Parathyroid adenoma (tissue), 2 donors: ENCODE measurements at regions not wholly inside any gene's neighbourhood (a gene's known extent, or its start where the extent isn't known, plus 50 kb on each side); places are given as distances from the start of the nearest gene placed in this dataset.

Source experiments
- H2AFZ ChIP-seq: fragments of 300-600 bp; sonication (generic); one replicate; pipeline ENCODE4 v1.7.0; 2017; ENCODE audit warnings: antibody characterized with exemption, mild to moderate bottlenecking
- H3K27ac ChIP-seq: fragments of 300-600 bp; sonication (generic); one replicate; pipeline ENCODE4 v1.7.0; 2017
- H3K27me3 ChIP-seq: fragments of 300-600 bp; sonication (generic); one replicate; pipeline ENCODE4 v1.7.0; 2017; ENCODE audit warnings: low read length; ENCODE audit not compliant: control insufficient read depth, insufficient read depth
- H3K36me3 ChIP-seq: fragments of 300-600 bp; sonication (generic); one replicate; pipeline ENCODE4 v1.7.0; 2017; ENCODE audit warnings: low read length; ENCODE audit not compliant: control insufficient read depth, insufficient read depth
- H3K4me1 ChIP-seq: fragments of 300-600 bp; sonication (generic); one replicate; pipeline ENCODE4 v1.7.0; 2017; ENCODE audit warnings: control low read depth
- H3K4me2 ChIP-seq: fragments of 300-600 bp; sonication (generic); one replicate; pipeline ENCODE4 v1.7.0; 2017; ENCODE audit warnings: low read length
- H3K4me3 ChIP-seq: fragments of 300-600 bp; sonication (generic); one replicate; pipeline ENCODE4 v1.7.0; 2017; ENCODE audit warnings: low read depth, low read length
- H3K79me2 ChIP-seq: fragments of 300-600 bp; sonication (generic); one replicate; pipeline ENCODE4 v1.7.0; 2017; ENCODE audit warnings: control low read depth
- H3K9ac ChIP-seq: fragments of 300-600 bp; sonication (generic); one replicate; pipeline ENCODE4 v1.7.0; 2017; ENCODE audit warnings: mild to moderate bottlenecking
- H3K9me3 ChIP-seq: fragments of 300-600 bp; sonication (generic); one replicate; pipeline ENCODE4 v1.7.0; 2017; ENCODE audit warnings: low read length; ENCODE audit not compliant: control insufficient read depth
- TF ChIP-seq, protein P1 (sequence below): fragments of 300-600 bp; sonication (generic); IDR thresholded peaks from one replicate; pipeline ENCODE4 v1.7.0; 2017; ENCODE audit warnings: antibody characterized with exemption, mild to moderate bottlenecking
- donor health status: primary hyperparathyroidism.

DNA sequence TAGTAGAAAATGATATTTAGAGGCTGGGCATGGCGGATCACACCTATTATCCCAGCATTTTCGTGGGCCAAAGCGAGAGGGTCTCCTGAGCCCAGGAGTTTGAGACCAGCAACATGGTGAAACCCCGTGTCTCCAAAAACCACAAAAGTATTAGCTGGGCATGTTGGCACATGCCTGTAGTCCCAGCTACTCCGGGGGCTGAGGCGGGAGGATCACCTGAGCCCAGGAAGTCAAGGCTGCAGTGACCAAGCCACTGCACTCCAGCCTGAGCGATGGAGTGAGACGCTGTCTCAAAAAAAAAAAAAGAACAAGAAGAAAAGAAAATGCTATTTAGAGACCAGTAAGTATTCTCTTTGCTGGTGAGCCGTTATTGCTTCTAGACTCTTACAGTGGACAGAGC lies 79.2 kb upstream of the MDM1 start:
- TF ChIP-seq, protein P1, sequence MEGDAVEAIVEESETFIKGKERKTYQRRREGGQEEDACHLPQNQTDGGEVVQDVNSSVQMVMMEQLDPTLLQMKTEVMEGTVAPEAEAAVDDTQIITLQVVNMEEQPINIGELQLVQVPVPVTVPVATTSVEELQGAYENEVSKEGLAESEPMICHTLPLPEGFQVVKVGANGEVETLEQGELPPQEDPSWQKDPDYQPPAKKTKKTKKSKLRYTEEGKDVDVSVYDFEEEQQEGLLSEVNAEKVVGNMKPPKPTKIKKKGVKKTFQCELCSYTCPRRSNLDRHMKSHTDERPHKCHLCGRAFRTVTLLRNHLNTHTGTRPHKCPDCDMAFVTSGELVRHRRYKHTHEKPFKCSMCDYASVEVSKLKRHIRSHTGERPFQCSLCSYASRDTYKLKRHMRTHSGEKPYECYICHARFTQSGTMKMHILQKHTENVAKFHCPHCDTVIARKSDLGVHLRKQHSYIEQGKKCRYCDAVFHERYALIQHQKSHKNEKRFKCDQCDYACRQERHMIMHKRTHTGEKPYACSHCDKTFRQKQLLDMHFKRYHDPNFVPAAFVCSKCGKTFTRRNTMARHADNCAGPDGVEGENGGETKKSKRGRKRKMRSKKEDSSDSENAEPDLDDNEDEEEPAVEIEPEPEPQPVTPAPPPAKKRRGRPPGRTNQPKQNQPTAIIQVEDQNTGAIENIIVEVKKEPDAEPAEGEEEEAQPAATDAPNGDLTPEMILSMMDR, result no peak
- Histone ChIP-seq H3K4me3 (no peak overlapping the region), H3K4me1 (peaks cover 3% of the 10 kb centered on the region), H3K79me2 (no peaks in the 10 kb centered on the region), H3K9ac (no peak overlapping the region), H3K9me3 (no peaks in the 10 kb centered on the region), H3K4me2 (no peak overlapping the region), H3K36me3 (no peaks in the 10 kb centered on the region), H3K27me3 (no peaks in the 10 kb centered on the region), H3K27ac (no peak overlapping the region), H2AFZ (no peak overlapping the region)

DNA sequence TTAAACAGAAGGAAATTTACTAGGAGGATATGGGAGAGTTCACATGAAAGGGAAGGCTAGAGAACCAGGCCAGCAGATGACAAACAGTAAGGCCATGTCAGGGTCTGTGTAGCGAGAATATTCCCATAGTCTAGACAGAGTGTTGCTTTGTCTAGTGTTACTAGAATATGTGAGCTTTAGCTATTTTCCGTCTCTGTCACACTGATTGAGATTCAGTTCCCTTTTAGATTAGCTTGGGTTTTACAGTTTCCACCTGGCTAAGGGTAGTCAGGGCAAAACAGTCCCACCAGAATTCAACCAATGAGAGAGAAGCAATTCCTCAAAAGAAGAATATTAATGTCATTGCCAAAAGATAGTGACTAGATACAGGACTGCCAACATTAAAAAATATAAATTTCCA lies 82.8 kb upstream of the MDM1 start:
- no peak overlapping the region for H3K27ac ChIP-seq
- no peaks in the 10 kb centered on the region for H3K27me3 ChIP-seq
- no peak overlapping the region for H2AFZ ChIP-seq
- H3K36me3 ChIP-seq, result no peaks in the 10 kb centered on the region
- H3K9me3 ChIP-seq, result no peaks in the 10 kb centered on the region
- no peaks in the 10 kb centered on the region for H3K4me1 ChIP-seq
- no peak overlapping the region for H3K4me2 ChIP-seq
- TF ChIP-seq, protein P1, result no peak
- H3K79me2 ChIP-seq, result no peaks in the 10 kb centered on the region
- H3K4me3 ChIP-seq, result no peak overlapping the region
- no peak overlapping the region for H3K9ac ChIP-seq

DNA sequence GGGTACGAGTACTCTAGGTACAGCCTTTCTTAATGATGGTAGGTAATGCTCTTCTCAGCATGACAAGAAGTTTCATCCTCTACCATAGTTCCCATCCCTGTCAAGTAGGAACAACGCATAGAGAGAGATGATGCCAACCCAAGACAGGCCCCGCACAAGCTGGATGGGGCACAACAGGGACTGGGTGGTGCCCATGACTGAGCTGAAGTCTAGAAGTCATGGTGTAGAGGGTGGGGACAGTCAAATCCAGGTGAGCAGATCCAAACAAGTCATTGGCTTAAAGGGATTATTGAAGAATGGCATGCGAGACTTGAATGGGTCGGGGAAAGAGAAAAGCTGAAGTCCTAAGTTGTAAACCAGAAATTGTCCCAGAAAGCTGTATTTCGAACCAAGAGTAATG lies 84.2 kb upstream of the MDM1 start:
- H3K4me3 ChIP-seq, result no peak overlapping the region
- no peaks in the 10 kb centered on the region for H3K9me3 ChIP-seq
- H3K27me3 ChIP-seq, result no peaks in the 10 kb centered on the region
- no peak overlapping the region for H3K4me2 ChIP-seq
- H3K9ac ChIP-seq, result no peak overlapping the region
- no peak overlapping the region for H3K27ac ChIP-seq
- H3K36me3 ChIP-seq, result no peaks in the 10 kb centered on the region
- H3K4me1 ChIP-seq, result peaks cover 6% of the 10 kb centered on the region
- H3K79me2 ChIP-seq, result no peaks in the 10 kb centered on the region
- no peak overlapping the region for H2AFZ ChIP-seq
- TF ChIP-seq, protein P1, result no peak

DNA sequence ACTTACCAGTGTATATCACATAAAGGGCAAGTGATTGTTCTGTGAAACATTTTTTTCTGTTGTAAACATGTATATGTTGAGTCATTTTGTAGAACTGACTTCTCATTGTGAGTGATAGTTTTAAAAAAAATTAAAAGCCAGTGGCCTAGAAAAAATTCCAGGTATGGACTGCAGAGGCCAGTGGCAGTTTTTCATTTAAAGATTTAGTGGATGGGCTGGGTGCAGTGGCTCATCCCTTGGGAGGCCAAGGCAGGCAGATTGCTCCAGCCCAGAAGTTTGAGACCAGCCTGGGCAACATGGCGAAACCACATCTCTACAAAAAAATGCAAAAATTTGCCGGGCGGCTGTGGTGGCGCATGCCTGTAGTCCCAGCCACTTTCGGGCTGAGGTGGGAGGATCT lies 84.7 kb upstream of the MDM1 start:
- peaks cover 6% of the 10 kb centered on the region for H3K4me1 ChIP-seq
- TF ChIP-seq, protein P1, result no peak
- no peak overlapping the region for H3K4me3 ChIP-seq
- no peak overlapping the region for H2AFZ ChIP-seq
- no peak overlapping the region for H3K9ac ChIP-seq
- no peaks in the 10 kb centered on the region for H3K36me3 ChIP-seq
- H3K79me2 ChIP-seq, result no peaks in the 10 kb centered on the region
- no peaks in the 10 kb centered on the region for H3K9me3 ChIP-seq
- H3K27ac ChIP-seq, result no peak overlapping the region
- H3K27me3 ChIP-seq, result no peaks in the 10 kb centered on the region
- H3K4me2 ChIP-seq, result no peak overlapping the region

DNA sequence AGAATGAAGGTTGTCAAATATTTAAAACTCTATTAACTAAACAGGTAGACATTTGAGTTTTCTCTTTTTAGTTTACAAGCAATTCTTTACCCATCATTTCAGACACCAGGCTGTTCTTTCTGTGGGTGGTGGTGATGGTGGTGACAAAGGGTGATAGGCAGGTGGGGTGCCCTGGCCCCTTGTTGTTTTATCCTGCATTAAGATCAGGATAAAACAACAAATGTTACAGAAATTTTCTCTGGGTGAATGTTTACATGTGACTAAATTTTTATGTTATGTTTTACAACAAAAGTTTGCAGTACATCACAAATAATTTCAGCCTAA lies 85.9 kb upstream of the MDM1 start:
- TF ChIP-seq, protein P1, result no peak
- Histone ChIP-seq H3K4me3 (no peak overlapping the region), H3K9ac (no peak overlapping the region), H3K4me1 (peaks cover 6% of the 10 kb centered on the region), H3K9me3 (no peaks in the 10 kb centered on the region), H2AFZ (no peak overlapping the region), H3K4me2 (no peak overlapping the region), H3K79me2 (no peaks in the 10 kb centered on the region), H3K36me3 (no peaks in the 10 kb centered on the region), H3K27me3 (no peaks in the 10 kb centered on the region), H3K27ac (no peak overlapping the region)
